ENCODE measurements at regions not wholly inside any gene's neighbourhood (a gene's known extent, or its start where the extent isn't known, plus 50 kb on each side); places are given as distances from the start of the nearest gene placed in this dataset.

DNA sequence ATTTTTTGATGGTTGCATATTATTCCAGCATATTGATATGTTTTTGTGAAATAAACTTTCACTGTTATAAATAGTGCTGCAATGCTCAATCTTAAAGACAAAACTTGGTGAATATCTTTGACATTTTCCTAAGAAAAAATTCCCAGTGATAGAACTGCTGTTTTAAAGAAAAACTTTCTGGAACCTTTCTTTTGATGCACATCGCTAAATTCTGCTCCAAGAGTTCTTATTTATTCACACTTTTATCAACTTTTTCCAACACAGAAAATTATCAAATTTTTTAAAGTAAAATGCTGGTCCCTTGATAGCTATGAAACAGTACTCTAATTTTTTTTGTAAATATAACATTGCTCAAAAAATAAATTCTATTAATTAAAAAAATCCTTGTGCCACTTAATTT, 196.6 kb downstream of the HS3ST3A1 start:
- no peak for DNase-seq

DNA sequence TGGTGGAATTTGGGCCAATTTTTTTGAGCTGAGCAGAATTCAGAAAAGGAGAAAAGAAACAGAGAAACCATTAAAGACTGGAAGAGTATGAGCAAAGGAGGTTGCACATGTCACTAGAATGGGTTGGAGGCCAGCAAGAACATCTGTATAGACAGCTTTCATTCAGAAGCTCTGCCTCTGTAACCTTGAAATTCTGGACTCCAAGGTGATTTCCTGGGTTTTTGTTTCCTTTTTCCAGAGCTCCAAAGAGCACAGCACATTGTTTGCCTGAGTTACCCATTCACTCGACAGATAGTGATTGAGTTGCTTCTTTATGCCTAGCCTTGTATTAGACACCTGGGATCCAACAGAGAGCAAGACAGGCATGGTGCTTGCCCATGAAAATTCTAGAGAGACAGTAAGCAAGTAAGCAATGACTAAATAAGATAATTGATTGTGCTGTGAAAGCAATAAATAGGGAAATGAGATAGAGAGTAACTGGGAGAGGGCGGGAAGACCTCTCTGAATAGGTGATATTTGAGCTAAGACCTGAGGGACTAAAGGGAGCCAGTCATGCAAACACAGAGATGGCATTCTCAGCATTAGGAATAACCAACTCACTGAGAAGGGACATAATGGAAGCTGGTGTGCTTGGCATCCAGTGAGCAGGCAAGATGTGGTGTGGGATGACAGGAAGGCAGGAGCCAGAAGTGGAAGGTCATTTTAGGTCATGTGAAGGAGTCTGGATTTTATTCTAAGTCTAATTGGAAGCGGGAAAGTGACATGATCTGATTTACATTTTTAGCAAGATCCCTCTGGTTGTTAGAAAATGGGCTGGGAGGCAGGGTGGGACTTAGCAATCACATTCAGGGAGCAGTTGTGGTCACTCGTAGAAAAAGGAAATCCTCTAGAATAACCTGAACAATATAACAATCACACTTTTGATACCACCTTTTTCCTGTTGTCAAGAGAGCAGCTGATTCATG, 197.5 kb downstream of the HS3ST3A1 start:
- no peak for DNase-seq

DNA sequence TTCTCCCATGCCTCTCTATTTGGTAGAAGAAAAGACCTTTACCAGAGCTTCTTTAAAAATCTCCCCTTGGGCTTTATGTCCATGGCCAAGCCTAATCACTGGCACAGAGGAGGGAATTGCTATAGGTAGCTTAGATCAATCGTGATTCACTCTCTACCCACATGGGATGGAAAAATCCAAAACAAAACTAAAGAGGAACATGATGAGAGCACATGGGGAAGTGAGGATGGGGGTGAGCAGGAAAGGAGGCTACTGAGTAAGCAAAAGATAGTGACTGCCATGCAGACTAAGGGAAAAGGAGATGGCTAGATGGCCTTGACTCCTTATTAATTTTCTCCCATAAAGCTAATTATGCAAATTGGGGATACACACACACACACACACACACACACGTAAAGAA, 201.2 kb downstream of the HS3ST3A1 start:
- DNase-seq, result no peak

DNA sequence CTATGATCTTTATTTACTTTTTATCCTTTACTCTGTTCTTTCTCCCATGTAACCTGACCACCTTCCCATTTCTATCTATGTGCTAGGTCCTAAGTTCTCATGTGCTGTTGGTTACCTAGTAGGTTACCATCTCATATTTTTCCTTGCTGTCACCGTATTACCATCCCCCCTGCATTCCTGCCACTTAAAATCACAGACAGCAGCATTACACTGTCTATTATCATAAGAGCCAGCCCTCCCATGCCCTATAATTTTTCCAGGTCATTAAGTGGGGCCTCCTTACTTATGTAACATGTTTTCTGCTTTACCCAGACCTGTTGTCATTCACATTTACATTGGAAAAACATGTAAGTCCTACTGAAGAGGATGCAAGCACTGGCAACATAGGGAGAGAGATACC, 202.9 kb downstream of the HS3ST3A1 start:
- DNase-seq, result no peak

DNA sequence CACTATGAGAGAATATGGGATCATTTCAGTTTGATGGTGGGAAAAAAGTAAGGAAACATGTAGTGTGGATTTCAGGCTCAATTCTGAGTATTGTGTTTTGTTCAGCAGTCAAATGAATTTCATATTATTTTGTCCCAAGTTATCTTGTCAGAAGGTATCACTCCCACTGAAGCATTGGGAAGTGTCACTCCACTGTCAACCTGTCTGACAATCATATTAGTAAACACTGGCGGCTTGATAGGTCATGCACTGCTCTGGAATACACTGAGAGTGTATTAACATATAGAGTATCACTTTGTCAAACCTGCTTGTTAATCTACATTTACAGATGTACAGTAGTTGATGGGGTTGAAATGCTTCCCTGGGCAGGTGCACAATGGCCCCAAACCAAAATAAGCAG, 203.6 kb downstream of the HS3ST3A1 start:
- no peak for DNase-seq

DNA sequence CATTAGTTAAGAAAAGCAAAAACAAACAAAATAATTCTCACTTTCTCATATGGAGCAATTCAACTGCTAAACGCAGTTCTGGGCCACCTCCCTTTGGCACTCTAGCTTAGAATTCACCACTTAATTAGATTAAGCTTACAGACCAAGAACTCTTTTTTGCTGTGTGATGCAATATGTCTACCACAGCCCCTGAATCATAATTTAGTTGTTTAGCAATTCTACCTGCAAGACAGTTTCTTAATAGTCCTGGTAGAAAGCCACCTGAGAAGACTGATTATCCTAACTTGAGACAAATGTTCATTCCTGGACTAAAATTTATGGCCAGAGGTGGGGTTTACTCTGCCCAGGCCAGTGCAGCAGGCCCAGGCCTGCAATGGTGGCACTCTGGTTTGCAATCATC, 205.9 kb downstream of the HS3ST3A1 start:
- DNase-seq, result no peak

DNA sequence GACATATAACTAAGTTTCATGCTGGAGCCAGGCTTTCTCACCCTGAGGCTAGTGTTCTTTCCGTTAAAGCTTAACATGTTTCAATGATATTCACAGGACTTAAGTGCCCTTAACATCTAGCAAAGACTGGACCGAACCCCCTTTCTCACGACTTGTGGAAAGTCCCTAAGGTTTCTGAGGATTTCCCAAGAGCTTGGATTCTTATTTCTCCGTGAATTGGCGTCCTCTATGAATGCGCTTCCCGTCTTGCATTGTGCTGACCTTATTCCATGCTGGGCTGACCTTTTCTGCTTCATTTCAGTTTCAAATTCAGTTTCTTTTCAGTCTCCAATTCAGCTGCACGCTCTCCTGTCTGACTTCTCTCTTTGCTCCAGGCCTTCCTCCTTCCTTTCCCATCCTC, 206.4 kb downstream of the HS3ST3A1 start:
- no peak for DNase-seq

DNA sequence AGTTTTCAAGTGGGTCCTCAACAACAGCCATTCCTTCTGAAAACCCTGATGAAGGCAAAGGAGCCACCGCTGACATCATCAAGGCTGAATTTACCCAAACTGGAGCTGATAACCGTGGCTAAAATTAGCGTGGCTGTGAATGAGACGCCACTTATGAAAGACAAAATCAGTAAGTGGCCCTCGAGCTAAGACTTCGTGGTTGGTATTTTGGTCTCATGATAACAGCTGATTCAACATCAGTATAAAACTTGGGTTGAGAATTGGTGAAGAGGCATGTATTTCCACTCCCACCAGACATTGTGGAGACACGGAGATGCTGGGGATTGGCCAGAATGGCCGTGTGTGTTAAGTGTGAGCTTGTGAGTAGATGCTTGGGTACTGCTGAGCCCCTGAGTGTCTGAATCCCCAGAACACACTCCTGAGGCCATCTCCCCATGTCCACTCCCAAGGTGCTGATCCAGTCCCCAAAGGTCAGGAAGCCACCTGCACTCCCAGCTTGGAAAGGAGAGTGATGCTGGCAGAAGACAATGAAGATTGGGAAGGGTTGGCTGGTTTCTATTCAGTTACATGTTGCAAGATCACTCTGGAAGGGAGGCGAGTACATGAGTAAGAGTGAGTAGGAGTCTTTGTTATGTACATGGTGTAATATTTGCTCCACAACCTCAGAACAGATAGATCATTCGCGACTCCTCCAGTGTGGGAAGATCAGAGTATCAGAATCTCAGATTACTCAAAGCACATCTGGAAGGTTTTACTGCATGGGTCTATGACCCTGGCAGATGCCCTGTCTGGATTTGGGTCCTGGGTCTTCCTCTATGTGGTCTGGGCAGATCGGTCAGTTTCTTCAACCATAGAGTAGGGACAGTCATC, 207.7 kb downstream of the HS3ST3A1 start:
- no peak for DNase-seq

DNA sequence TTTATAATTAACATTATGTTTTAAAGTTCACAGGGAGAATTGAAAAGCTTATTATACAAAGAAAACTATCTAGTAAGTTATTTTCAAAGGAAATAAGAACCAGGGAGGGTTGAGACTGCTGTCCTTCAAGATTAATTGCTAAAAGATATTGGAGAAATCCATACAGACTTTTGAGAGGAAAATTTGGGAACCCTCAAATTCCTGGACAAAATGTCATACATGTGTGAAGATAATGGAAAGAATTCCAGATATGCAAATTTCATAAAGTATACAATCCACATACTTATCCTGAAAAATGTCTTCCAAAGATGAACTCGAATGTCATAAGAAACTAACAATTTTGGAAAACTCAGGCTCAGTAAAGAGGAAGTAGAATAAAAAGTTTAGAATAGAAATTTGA, 213.8 kb downstream of the HS3ST3A1 start:
- DNase-seq, result no peak

DNA sequence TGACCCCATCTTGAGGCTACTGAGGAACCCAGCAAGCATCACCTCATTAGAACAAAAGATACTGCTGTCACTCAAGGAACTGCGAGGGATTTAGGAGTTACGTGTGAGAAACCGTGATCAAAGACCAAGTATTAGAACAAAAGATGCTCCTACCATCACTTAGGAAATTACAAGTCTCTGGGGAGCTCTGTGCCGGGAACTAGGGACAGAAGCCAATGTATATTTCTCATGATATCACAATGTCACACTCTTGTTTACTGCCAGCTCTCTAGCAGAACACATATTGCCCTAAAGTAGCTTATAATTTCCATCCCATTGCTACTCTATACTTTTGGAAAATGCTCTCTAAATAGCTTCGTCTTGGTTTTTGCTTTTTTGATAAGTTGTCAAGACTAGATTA, 214.5 kb downstream of the HS3ST3A1 start:
- no peak for DNase-seq

DNA sequence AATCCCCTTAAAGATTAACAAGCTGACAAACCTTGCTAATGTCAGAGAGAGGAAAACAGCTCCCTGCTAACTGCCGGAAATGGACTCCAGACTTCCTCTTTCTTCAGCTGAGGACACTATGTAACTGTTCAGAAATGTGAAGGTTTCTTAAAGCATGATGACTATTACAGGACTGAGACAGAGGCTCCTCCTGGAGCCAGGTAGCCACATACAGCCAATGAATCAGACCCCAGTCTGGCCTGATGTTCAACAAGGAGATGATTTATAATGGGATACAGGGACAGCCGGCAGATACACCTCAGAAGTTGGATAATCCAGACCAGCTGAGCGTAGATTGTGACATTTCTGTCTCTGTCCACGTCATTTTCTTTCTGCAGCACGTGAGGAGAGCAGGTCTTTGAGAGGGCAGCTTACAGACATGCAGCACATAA, 216.2 kb downstream of the HS3ST3A1 start:
- no peak for DNase-seq

DNA sequence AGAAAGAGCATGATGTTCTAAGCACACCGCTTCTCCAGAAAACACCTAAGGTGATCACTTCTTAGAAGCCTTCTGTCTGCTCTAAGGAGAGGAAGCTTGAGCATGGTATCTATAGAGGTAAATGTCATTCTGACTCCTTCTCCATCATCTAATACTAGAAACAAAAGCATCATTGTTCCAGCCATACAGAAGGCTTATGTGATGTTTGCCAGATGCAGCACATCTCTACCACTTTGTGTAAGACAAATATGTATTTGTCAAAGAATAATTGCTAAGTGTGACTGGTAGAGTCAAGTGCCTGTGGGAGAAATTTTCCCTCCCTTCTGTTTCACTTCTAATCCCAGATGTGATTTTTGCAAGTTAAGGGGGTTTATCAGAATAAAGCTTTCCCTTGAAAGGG, 217.1 kb downstream of the HS3ST3A1 start:
- no peak for DNase-seq

DNA sequence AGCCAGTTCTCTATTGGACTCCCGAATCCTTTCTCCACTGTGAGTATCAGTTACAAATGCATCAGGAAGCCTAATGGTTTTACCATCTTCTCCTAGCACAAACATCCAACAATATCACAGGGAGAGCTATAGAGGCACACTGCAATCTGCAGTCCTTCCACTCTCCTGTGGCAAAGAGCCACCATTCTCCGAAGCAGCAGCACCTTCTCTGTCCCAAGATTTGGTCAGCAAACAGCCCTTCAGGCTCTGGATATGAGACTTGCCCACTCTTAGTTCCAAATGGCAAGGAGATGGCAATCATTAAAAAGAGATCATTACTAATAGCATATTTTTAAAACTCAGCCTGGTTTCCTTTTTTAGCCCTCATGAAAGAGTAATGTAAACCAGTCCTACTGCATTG, 223.4 kb downstream of the HS3ST3A1 start:
- DNase-seq, result no peak

DNA sequence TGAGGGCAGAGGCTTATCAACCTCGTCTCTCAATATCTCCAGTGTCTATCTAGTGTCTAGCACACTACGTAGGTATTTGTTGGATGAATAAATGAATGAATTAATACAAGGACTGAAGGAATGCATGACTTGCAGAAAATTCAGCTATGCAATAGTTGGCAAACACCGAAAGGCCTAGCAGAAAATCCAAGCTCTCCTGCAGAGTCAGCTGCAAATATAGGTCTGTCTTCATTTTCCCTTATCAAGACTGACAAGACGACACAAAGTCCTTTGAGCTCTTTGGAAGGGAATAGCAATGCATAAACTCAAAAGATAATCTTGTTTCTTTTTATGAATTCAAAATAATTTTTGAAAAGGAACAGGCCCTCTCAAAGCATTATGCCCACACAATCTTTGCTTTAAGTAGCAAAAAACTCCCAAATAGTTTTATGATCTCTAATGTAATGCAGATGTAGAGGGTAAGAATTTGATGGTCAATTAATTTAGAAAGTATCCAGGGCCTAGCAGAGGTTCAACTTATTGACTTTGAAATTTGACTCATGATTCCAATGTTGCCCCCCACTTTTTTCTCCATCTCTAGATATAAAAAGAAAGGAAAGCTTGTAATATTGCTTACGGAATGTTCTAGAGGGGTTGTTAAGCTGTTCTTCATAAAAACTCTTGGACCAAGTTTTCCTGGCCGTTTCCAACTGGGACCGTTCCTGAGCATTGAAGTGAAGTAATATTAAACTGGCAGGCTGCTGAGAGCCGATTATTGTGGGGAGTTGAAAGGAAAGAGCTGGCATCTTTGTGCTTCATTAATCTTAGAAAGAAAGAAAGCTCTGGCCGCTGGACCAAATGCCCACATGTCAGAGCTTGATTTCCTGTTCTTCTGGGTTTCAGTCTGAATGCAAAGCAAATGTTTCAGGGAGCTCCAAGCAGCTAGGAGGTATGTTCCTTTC, 227.3 kb downstream of the HS3ST3A1 start:
- DNase-seq, result peak; percentile 29

DNA sequence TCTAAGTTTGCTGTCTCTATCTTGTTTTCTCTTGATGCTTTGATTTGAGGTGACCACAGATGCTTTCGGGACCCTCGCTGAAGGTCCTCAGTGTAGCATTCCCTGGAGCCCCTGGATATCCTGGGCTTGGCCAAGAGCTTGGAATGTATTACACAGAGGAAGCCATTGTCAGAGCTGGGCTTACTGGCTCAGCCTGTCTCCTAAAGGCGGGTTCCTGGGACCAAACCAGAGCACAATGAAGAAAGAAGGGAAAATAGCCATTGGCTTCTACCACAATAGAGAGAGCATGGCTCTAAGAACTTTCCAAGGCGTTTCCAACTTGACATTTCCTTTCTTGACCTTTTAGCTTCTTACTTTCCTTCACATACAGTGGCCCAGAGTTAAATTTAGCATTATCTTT, 229.3 kb downstream of the HS3ST3A1 start:
- DNase-seq, result no peak

DNA sequence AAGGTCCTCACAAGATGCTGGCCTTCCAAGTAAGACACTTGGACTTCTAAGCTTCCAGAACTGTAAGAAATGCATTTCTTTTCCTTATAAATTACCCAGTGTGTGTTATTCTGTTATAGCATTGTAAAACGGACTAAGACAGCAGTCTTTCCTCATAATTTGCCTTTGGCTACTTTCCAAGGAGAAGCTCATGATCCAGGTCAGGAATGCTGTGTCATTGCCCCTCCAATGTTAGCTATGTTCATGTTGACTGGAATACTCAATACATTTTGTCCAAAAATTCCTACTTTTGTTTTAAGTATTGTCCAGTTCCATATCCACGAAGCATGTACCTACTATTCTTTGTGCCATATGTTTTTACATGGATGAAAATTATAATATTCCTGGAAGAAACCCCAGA, 234.6 kb downstream of the HS3ST3A1 start:
- DNase-seq, result no peak

DNA sequence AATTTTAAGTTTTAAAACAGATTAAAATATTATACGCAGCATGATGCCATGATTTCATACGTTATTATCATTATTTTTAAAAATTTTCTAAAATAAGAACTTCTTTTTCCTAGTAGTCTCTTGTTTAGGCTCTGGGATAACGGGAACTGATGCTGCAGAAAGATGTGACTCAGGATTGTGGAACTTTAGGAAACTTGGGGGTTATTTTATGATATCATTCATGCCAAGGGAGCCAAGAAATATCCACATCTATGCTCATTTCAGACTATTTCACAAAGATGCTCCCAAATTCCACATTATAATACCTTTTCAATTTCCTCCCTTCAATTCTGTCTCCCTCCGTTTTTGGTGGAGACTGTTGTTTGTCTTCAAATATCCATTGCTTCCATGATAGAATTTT, 236.4 kb downstream of the HS3ST3A1 start:
- no peak for DNase-seq

DNA sequence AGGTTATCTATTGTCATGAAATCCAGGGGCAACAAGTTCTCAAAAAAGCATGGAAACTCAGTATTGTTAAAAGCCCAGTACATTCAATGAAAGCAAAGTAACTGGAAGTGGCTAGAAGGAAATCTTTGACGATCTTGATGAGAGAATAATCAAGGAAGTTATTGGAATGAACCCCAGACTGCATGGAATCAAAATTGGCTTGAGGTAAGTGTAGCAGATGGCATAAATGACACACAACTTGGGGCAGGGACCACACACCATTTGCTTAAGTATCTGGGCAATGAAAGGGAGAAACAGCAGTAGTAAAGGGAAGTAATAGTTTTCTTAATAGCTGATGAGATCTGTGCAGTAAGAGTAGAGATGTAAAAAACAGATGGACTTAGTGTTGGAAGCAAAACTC, 238.0 kb downstream of the HS3ST3A1 start:
- DNase-seq, result no peak

DNA sequence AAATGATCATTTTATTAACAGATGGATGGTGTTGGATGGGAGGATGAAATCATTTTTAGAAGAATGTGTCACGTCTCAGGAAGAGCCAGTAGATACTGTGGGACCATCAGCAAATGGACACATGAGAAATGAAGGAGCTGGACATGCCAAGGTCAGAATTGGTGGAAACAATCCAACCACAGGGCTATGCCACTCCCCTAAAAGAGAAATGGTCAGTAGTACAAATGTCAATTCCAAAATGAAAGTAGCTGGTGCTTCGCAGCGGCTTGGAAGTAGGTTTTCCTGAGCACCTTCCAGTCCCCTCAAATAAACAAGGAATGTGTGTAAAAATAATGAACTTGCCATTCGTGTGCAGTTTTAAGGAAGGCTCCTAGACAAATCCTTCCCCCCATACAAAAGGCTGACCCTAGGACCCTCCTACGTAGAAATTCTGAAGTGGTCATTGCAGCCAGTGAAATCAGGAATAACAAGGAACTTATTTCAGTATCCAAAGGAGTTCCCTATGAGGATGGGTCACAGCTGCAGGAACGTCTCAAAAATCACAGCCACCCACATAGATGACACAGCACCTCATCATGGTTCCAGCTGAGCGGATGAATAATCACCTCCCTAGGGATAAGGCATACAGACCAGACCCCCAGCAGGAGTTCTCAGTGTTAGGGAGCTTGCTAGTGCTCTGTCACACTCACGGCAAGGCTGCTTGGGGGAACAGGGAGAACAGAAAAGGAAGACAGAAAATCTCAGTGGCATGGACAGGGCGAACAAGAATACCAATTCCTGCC, 239.2 kb downstream of the HS3ST3A1 start:
- DNase-seq, result no peak

DNA sequence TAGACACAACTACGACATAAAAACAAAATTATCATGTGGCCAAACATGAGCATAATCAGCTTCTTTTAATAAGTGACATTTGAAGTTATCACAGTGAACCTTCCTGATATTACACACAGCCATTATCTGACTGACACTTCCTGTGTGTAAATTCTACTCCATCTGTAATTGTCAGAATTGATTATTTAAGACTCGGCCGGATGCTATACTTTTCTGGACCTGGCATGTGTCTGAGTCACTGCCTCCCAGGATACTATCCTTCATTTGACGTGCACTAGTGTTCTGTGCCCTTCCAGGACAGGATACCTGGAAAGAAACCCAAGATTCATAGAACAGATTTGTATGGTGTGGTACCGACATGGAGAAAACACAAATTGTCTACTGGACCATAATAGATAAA, 242.0 kb downstream of the HS3ST3A1 start:
- DNase-seq, result no peak

DNA sequence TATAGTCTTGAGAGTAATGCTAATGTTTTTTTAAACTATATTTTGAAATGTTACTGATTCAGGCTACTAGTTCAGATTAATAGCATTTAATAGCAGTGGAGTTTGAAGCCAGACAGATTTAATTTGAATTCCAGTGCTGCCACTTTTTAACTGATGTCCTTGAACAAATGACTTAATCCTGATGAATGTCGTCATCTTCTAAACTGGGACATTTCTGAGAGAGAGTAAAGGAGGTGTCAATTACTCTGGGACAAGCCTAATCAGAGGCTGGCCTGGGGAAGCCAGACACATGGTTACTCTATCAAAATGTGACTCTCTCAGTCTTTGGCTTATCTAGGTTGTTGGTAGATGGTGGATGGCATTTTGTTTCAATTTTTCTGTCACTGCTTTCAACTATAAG, 246.7 kb downstream of the HS3ST3A1 start:
- DNase-seq, result no peak
